HG03378 (cell line): ENCODE measurements at regions not wholly inside any gene's neighbourhood (a gene's known extent, or its start where the extent isn't known, plus 50 kb on each side); places are given as distances from the start of the nearest gene placed in this dataset.
"Not testable (repeated sequence)": the region's sequence is repeated elsewhere in the genome, so short reads cannot be mapped to it uniquely, and the experiment has no call there.

Source experiments
- ATAC-seq: cut with Tn5 transposase; IDR thresholded peaks from one replicate; pipeline ENCODE4 v1.9.1; 2021; ENCODE audit warnings: mild to moderate bottlenecking, moderate library complexity; ENCODE audit not compliant: unreplicated experiment

GRCh38 chr13:107931056-107931455 is 284.3 kb downstream of the LIG4 start:
- no peak for ATAC-seq

- ATAC-seq: no peak
These were observed 286.6 kb downstream of the LIG4 start for GRCh38 chr13:107928762-107929161.

DNA sequence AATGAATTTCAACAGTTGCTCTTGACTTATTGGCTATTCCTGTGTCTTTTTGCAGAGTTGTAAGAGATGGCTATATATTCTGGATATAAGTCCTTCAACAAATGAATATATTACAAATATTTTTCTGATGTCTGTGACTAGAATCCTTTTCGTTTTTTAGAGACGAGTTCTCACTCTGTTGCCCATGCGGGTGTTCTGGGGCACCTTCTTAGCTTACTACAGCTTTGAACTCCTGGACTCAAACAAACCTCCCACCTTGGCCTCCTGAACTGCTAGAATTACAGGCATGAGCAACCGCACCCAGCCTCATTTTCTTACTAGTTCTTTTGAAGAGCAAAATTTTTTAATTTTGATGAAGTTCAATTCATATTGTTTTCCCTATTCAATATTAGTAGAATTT is 287.8 kb downstream of the LIG4 start:
- ATAC-seq: no peak

DNA sequence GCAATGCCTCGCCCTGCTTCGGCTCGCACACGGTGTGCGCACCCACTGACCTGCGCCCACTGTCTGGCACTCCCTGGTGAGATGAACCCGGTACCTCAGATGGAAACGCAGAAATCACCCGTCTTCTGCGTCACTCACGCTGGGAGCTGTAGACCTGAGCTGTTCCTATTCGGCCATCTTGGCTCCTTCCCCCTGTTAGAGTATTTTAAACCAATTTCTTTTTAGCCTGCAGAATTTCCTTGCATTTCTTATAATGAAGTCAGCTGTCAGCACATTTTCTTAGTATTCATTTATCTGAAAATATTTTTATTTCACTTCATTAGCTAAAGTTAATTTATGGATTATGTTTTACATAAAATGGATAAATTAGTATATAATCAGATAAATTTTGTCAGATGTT is 288.8 kb downstream of the LIG4 start:
- ATAC-seq: not testable (repeated sequence)

DNA sequence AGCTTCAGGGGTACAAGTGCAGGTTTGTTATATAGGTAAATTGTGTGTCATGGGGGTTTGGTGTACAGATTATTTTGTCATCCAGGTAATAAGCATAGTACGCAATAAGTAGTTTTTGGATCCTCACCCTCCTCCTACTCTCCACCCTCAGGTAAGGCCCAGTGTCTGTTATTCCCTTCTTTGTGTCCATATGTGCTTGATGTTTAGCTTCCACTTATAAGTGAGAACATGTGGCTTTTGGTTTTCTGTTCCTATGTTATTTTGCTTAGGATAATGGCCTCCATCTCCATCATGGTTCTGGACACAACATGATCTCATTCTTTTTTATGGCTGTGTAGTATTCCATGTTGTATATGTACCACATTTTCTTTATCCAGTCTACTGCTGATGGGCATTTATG is 298.4 kb downstream of the LIG4 start:
- ATAC-seq: not testable (repeated sequence)

DNA sequence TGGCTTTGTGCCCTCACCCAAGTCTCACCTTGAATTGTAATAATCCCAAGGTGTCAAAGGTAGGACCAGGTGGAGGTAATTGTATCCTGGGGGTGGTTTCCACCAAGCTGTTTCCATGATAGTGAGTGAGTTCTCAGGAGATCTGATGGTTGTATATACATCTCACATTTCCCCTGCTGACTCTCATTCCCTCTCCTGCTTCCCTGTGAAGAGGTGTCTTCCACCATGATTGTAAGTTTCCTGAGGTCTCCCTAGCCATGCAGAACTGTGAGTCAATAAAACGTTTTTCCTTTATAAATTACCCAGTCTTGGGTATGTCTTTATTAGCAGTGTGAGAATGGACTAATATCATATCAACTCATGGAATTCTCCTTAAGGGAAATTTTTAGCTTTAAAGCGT is 302.6 kb downstream of the LIG4 start:
- no peak for ATAC-seq

DNA sequence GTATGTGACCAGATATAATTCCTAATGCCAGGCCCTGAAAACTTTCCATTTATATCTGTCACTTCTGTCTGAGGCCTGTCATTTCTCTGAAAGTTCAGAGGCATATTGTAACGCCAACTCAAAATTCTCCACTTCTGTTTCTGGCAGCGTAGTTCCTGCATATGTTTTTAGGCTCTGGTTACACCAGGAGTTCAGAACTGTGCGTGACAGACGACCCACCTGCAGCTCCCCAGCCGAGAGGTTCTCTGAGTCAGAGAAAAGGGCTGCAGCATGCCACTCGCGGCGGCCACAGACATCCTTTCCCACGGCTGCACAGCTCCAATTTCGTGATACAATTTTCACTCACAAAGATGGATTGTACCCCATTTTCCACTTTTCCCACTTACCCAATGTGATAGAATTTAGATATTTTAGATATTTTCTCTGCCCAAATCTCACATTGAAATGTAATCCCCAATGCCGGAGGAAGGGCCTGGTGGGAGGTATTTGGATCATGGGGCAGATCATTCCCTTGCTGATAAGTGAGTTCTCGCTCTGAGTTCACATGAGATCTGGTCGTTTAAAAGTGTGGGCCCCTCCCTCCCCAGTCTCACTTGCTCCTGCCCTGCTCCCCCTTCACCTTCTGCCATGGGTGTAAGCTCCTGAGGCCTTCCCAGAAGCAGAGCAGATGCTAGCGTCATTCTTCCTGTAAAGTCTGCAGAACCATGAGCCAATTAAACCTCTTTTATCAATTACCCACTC is 308.1 kb downstream of the LIG4 start:
- no peak for ATAC-seq

- no peak for ATAC-seq
These were observed 309.2 kb downstream of the LIG4 start for GRCh38 chr13:107906131-107906530.

DNA sequence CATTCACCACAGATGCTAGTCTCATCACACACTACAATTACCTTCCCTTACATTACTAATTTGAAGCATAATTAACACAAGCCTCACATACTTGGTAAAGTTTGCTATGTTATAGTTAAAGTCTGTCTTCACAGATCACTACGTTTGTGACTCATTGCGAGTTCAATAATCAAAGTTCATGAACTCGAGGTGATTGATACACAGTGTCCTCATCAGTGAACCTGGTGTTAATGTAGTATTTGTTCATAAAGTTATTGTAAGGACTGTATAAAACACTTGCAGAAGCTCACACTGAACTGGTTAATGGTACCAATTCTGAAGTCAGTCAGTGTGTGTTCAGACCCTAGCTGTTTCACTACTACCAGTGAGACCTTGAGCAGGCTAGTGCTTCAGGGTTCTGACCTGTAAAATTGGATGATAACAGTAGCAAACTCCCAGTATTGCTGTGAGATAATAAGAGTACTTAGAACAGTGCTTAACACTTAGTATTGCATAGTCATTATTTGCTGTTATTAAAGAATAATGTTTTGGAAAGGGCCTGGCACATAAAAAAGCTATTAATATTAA is 313.3 kb downstream of the LIG4 start:
- no peak for ATAC-seq

DNA sequence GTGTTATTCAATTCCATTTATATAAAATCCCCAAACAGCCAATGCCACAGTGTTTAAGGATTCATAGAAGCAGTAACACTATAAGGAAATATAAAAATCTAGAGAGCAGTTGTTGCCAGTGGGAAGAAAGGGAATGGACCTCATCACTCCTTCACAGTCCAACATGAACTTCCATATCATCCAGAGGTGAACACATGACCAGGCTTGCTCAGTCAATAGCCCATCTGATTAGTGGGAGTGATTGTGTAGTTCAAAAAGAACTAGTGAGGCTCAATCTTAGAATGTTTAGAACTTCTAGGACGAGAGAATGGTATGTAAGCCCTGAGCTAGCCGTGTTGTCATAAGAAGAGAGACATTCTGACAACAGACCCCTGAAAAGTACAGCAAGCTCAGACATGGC is 314.1 kb downstream of the LIG4 start:
- no peak for ATAC-seq

- ATAC-seq: no peak
These were observed 314.6 kb downstream of the LIG4 start for GRCh38 chr13:107900775-107901174.

DNA sequence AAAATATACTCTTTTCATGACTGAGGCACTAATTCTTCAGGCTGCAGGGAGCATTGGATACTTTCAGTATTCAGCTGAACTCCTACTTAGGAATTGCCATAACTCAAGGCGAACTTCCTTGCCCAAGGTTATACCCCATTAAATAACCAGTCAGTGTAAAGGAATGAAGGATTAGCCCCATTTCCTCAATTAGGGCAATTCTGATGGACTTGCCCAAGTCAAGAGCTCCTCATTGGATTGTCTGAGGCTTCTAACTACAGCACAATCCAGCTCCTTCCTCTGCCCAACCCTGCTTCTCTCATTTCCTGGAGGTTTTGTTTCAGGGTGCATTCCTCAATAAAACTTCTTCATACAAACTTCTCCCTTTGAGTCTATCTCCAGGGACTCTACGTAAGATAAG is 329.2 kb downstream of the LIG4 start:
- ATAC-seq: no peak

- no peak for ATAC-seq
These were observed 330.8 kb downstream of the LIG4 start for GRCh38 chr13:107884564-107884963.

- ATAC-seq: no peak
These were observed 331.7 kb downstream of the LIG4 start for GRCh38 chr13:107883561-107884175.

DNA sequence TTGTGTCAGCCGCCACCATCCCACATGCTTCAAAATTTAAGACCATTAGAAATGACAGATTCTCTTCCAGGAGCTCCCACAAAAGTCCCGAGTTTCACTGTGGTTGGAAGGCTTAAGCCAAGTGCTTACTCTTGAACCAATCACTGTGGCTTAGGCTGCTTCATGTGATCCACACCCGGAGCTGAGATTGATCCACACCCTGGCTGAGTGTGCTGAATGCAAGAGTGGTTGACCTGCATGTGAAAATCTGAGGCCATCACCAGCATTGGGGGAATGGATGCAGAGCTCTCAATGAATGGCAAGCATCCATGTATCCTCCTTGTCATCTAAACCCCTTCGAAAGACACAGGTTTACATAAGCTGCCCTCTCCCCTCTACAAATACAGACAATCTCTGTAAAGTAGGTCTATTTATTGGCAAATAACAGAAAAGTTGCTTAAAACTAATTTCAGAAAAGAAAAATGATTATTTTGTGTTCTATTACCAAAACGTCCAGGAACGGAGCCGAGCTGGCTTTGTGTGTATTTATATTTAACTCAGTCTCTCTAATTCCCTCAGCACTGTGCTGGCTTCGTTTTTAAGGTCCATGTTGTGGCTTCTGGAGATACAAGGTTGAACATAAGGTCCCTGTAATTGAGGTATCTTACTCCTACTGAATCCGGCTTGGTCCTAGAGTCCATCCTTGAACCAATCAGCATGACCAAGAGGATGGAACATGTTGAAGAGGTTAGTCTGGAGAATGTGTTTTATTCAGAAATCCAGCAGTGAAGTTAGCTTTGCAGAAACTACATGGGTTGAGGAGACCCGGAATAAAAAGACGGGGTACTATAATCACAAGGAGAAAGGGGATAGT is 332.4 kb downstream of the LIG4 start:
- no peak for ATAC-seq

DNA sequence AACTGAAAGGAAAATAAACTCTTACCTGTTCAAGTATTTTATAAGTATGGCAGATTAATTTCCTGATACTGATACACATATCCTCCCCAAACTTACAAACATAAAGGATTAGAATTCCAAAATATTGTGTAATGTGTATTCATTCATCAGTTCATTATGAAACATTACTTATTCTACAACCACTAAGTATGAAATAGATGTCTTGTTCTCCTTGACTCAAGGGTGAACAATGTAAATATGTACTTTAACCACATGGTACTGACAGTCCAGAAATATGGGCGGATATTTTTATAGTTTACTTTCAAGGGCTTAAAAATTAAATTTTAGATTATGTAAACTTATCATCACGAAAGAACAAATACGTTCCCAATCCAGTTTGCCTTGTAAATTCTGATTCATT is 334.0 kb downstream of the LIG4 start:
- ATAC-seq: no peak

DNA sequence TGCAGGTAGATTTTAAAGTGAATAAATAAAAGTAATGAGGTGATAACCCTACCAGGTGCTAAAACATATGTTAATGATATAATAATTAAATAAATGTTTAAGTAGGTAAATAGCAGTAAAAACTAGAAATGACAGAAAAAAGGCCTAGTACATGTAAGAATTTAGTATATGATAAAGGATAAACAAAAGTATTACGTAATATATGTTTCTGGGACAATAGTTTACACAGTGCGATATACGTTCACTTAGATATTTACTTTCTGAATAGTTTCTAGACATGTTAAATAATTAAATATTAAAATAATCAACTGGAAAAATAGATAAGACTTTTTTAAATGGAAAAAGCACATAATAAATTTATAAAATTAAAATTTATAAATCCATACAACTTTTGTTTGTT is 340.9 kb downstream of the LIG4 start:
- no peak for ATAC-seq

- ATAC-seq: no peak
These were observed 341.4 kb downstream of the LIG4 start for GRCh38 chr13:107873926-107874325.

DNA sequence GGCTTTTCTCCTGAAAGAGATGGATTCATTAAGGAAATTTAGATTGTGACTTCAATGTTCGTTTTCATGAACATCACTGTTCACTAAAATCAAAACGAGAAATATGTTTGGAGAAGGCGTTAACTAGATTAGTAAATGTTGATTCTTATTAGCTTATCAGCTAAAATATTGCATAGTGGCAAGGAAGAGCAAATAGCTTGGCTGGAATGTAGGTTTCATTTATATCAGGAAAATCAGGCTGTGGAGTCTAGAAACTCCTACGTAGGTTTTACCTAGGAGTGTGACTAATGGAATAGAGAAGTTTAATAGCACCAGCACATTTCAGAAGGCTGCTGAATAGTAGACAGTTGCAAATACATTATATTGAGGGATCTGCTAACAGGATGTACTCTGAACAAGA is 344.9 kb downstream of the LIG4 start:
- no peak for ATAC-seq

DNA sequence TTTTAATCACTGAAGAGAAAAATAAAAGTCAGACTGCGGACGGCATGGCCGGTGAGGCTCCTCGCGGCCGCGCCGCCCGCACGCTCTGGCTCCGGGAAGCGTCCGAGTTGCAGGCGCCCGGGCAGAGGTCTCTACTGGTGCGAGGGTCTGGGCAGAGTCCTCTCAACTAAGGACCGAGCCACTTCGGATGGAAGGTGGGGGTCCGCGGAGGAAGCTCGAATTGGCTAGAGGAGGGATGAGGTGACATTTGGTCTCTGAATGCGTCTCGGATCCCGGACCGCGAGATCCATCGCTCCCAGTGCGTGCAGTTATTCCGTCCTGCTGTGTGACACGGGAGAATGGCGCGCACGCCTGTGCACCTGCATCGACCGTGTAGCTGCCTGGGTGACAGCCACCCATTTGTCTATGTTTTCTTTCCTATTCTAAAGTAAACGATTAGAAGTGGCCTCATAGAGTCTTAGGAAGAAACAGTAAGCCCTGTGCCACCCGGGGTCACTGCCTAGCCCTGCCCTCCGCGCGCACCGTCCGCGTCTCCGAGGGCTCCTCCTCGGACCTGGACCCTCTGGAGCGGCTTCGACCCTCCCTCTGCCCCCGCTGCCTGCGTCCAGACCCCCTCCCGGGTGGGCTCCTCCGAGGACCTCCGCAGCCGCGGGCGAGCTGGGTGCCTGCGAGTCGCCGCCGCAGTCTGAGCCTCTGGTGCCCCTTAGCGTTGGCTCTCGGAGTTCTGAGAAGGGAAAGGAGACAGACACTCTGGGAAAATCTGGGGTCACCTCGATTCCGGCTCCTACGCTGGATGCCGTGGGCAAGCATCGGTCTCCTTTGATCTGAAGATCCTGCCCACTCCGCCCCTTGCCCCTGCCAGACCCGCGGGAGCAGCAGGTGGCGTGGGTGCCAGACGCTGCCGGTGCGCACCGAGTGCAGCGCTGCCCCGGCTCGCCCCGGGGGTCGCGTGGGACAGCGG is 347.4 kb downstream of the LIG4 start:
- no peak for ATAC-seq
